Adipocyte (in vitro differentiated cells): ENCODE measurements at regions not wholly inside any gene's neighbourhood (a gene's known extent, or its start where the extent isn't known, plus 50 kb on each side); places are given as distances from the start of the nearest gene placed in this dataset.
A peak's percentile ranks its signal among the peaks of the same experiment; 100 is the strongest.
"Not testable (repeated sequence)": the region's sequence is repeated elsewhere in the genome, so short reads cannot be mapped to it uniquely, and the experiment has no call there.

Experiments
- DNase-seq: peaks from one replicate; pipeline ENCODE4 v3.0.0-alpha.2; 2015; ENCODE audit warnings: low read depth
- H3K27me3 ChIP-seq: replicated peaks from 2 replicates; pipeline ENCODE4 v1.7.0; 2013; ENCODE audit warnings: mild to moderate bottlenecking, low read length, moderate library complexity; ENCODE audit not compliant: control insufficient read depth, insufficient read depth
- H3K36me3 ChIP-seq: 2 replicates; pipeline ENCODE4 v1.7.0; 2013; ENCODE audit warnings: low read length, mild to moderate bottlenecking, moderate library complexity; ENCODE audit not compliant: control insufficient read depth, insufficient read depth, severe bottlenecking
- H3K4me1 ChIP-seq: 2 replicates; pipeline ENCODE4 v1.7.0; 2013; ENCODE audit warnings: mild to moderate bottlenecking, low read length, moderate library complexity; ENCODE audit not compliant: control insufficient read depth, insufficient read depth
- H3K4me3 ChIP-seq: 2 replicates; pipeline ENCODE4 v1.7.0; 2013; ENCODE audit warnings: mild to moderate bottlenecking, low read length, moderate library complexity
- H3K9ac ChIP-seq: 2 replicates; pipeline ENCODE4 v1.7.0; 2013; ENCODE audit warnings: mild to moderate bottlenecking, low read length, moderate library complexity
- H3K9me3 ChIP-seq: 2 replicates; pipeline ENCODE4 v1.7.0; 2013; ENCODE audit warnings: mild to moderate bottlenecking, low read length, moderate library complexity; ENCODE audit not compliant: control insufficient read depth

GRCh38 chr20:54742193-54742592, 266.8 kb downstream of the DOK5 start:
- Histone ChIP-seq H3K4me3 (no peak overlapping the region), H3K4me1 (no peaks in the 10 kb centered on the region), H3K36me3 (no peaks in the 10 kb centered on the region), H3K27me3 (no peaks in the 10 kb centered on the region), H3K9ac (no peak overlapping the region), H3K9me3 (no peaks in the 10 kb centered on the region)
- no peak for DNase-seq

- Histone ChIP-seq H3K9ac (no peak overlapping the region), H3K9me3 (no peaks in the 10 kb centered on the region), H3K36me3 (no peaks in the 10 kb centered on the region), H3K27me3 (no peaks in the 10 kb centered on the region), H3K4me1 (no peaks in the 10 kb centered on the region), H3K4me3 (no peak overlapping the region)
- DNase-seq, result no peak
These were observed 261.0 kb downstream of the DOK5 start for GRCh38 chr20:54736421-54736820.

- no peaks in the 10 kb centered on the region for H3K4me1 ChIP-seq
- no peak overlapping the region for H3K4me3 ChIP-seq
- H3K36me3 ChIP-seq, result no peaks in the 10 kb centered on the region
- no peaks in the 10 kb centered on the region for H3K27me3 ChIP-seq
- no peaks in the 10 kb centered on the region for H3K9me3 ChIP-seq
- DNase-seq, result no peak
- no peak overlapping the region for H3K9ac ChIP-seq
These were observed 258.3 kb downstream of the DOK5 start for GRCh38 chr20:54733687-54734086.

- H3K4me1 ChIP-seq, result peaks cover 8% of the 10 kb centered on the region
- no peaks in the 10 kb centered on the region for H3K9me3 ChIP-seq
- no peaks in the 10 kb centered on the region for H3K36me3 ChIP-seq
- no peaks in the 10 kb centered on the region for H3K27me3 ChIP-seq
- H3K9ac ChIP-seq, result no peak overlapping the region
- H3K4me3 ChIP-seq, result no peak overlapping the region
- DNase-seq, result no peak
These were observed 252.1 kb downstream of the DOK5 start for GRCh38 chr20:54727490-54727889.

- H3K4me1 ChIP-seq, result peaks cover 8% of the 10 kb centered on the region
- no peaks in the 10 kb centered on the region for H3K27me3 ChIP-seq
- peak; percentile 6 for DNase-seq
- H3K9ac ChIP-seq, result no peak overlapping the region
- no peaks in the 10 kb centered on the region for H3K36me3 ChIP-seq
- H3K9me3 ChIP-seq, result no peaks in the 10 kb centered on the region
- no peak overlapping the region for H3K4me3 ChIP-seq
These were observed 251.4 kb downstream of the DOK5 start for GRCh38 chr20:54726687-54727300.

GRCh38 chr20:54725266-54725665, 249.9 kb downstream of the DOK5 start:
- not testable (repeated sequence) for H3K4me1 ChIP-seq, H3K9me3 ChIP-seq, DNase-seq, H3K4me3 ChIP-seq, H3K9ac ChIP-seq, H3K27me3 ChIP-seq, H3K36me3 ChIP-seq

- DNase-seq, result no peak
- no peak overlapping the region for H3K9ac ChIP-seq
- H3K4me3 ChIP-seq, result no peak overlapping the region
- no peaks in the 10 kb centered on the region for H3K9me3 ChIP-seq
- H3K36me3 ChIP-seq, result no peaks in the 10 kb centered on the region
- peaks cover 8% of the 10 kb centered on the region for H3K4me1 ChIP-seq
- no peaks in the 10 kb centered on the region for H3K27me3 ChIP-seq
These were observed 248.3 kb downstream of the DOK5 start for GRCh38 chr20:54723723-54724122.

GRCh38 chr20:54717983-54718382, 242.6 kb downstream of the DOK5 start:
- Histone ChIP-seq H3K4me1 (peaks cover 10% of the 10 kb centered on the region), H3K27me3 (no peaks in the 10 kb centered on the region), H3K9me3 (no peaks in the 10 kb centered on the region), H3K9ac (no peak overlapping the region), H3K36me3 (no peaks in the 10 kb centered on the region), H3K4me3 (no peak overlapping the region)
- peak; percentile 4 for DNase-seq

GRCh38 chr20:54716790-54717189, 241.4 kb downstream of the DOK5 start:
- Histone ChIP-seq H3K4me3 (no peak overlapping the region), H3K4me1 (peaks cover 10% of the 10 kb centered on the region), H3K27me3 (peaks cover 4% of the 10 kb centered on the region), H3K9me3 (no peaks in the 10 kb centered on the region), H3K36me3 (no peaks in the 10 kb centered on the region), H3K9ac (no peak overlapping the region)
- DNase-seq, result no peak

GRCh38 chr20:54716174-54716747, 240.9 kb downstream of the DOK5 start:
- DNase-seq, result no peak
- Histone ChIP-seq H3K4me1 (peaks cover 10% of the 10 kb centered on the region), H3K4me3 (no peak overlapping the region), H3K9ac (no peak overlapping the region), H3K27me3 (peaks cover 4% of the 10 kb centered on the region), H3K36me3 (no peaks in the 10 kb centered on the region), H3K9me3 (no peaks in the 10 kb centered on the region)

- no peak for DNase-seq
- Histone ChIP-seq H3K36me3 (no peaks in the 10 kb centered on the region), H3K9me3 (no peaks in the 10 kb centered on the region), H3K9ac (no peak overlapping the region), H3K4me1 (peaks cover 10% of the 10 kb centered on the region), H3K4me3 (no peak overlapping the region), H3K27me3 (peaks cover 4% of the 10 kb centered on the region)
These were observed 239.4 kb downstream of the DOK5 start for GRCh38 chr20:54714817-54715216.

- Histone ChIP-seq H3K4me3 (no peak overlapping the region), H3K4me1 (peaks cover 10% of the 10 kb centered on the region), H3K9ac (no peak overlapping the region), H3K9me3 (no peaks in the 10 kb centered on the region), H3K36me3 (no peaks in the 10 kb centered on the region), H3K27me3 (peaks cover 4% of the 10 kb centered on the region)
- DNase-seq, result no peak
These were observed 238.3 kb downstream of the DOK5 start for GRCh38 chr20:54713727-54714126.
